ENCODE measurements at regions not wholly inside any gene's neighbourhood (a gene's known extent, or its start where the extent isn't known, plus 50 kb on each side); places are given as distances from the start of the nearest gene placed in this dataset.

DNA sequence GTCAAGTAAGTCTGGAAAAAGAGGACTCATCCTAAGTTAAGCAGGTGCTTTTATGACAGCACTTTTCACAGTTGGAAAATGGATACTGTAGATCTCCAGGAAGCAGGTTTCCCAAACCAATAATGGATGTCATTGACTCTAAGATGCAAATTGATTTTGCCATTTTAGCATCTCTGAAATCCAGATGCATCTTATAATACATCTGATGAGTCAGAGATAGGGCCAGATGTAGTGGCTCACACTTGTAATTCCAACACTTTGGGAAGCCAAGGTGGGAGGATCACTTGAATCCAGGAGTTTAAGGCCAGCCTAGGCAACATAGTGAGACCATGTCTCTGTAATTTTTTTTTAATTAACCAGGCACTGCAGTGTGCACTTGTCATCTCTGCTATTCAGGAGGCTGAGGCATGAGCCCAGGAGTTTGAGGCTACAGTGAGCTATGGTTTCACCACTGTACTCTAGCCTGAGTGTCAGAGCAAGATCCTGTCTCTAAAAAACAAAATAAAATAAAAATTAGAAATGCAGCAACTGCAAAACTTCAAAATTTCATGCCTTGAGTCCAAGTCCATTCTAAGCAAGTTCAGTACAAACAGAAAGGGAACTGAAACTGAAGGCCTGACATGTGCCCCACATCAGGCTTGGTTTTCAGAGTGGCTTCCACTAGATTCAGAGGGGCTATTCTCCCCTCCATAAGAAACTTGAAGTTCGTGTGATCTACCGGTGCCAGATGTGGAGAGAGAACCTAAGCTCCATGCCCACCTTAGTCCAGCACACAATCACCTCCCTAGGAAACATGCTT is 267.8 kb upstream of the NCKAP5 start:
- Histone ChIP-seq H3K9me3 (ENCODE audit: control insufficient read depth, low read length) (peaks cover 3% of the 10 kb centered on the region), H3K4me1 (ENCODE audit: control insufficient read depth, insufficient read depth, low read length) (no peaks in the 10 kb centered on the region), H3K9ac (ENCODE audit: low read length) (no peak overlapping the region), H3K4me3 (ENCODE audit: low read length) (no peak overlapping the region), H3K36me3 (ENCODE audit: control insufficient read depth, insufficient read depth, low read length, severe bottlenecking) (no peaks in the 10 kb centered on the region), H3K27me3 (replicated peaks; ENCODE audit: control insufficient read depth, insufficient read depth, low read length) (no peaks in the 10 kb centered on the region)
- no peak for DNase-seq (ENCODE audit: low read depth)

DNA sequence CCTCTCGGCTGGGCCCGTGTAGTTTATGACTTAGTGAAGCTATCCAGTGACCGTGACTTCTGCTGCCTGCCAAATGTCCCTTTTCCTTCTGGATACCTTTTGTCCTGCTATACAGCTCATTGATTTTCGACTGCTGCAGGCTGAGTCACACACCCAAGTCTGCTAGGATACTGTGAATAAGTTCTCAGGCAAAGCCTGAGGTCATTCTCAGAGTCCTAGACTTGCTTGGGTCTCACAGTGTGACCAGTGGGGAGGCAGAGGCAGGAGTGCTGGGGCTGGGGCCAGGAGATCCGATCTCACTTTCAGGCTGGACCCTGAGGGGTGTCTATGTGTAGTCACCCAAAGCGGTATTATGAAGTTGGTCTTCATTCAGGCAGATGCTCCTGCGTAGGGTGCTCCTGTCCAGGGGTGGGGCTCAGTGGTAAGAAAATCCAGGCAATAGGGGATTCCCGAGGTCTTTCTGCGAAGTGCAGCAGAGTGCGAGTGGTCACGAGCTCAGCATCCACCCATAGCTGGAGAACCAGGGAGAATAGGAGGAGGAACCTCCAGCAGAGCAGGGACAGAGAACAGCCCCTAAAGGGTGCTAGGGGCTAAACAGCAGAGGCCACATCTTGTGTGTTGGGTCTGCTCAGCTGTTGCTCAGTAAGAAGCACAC is 268.6 kb upstream of the NCKAP5 start:
- no peak for DNase-seq (ENCODE audit: low read depth)
- Histone ChIP-seq H3K4me3 (ENCODE audit: low read length) (no peak overlapping the region), H3K9ac (ENCODE audit: low read length) (no peak overlapping the region), H3K9me3 (ENCODE audit: control insufficient read depth, low read length) (peaks cover 3% of the 10 kb centered on the region), H3K36me3 (ENCODE audit: control insufficient read depth, insufficient read depth, low read length, severe bottlenecking) (no peaks in the 10 kb centered on the region), H3K4me1 (ENCODE audit: control insufficient read depth, insufficient read depth, low read length) (peaks cover 7% of the 10 kb centered on the region), H3K27me3 (replicated peaks; ENCODE audit: control insufficient read depth, insufficient read depth, low read length) (no peaks in the 10 kb centered on the region)

DNA sequence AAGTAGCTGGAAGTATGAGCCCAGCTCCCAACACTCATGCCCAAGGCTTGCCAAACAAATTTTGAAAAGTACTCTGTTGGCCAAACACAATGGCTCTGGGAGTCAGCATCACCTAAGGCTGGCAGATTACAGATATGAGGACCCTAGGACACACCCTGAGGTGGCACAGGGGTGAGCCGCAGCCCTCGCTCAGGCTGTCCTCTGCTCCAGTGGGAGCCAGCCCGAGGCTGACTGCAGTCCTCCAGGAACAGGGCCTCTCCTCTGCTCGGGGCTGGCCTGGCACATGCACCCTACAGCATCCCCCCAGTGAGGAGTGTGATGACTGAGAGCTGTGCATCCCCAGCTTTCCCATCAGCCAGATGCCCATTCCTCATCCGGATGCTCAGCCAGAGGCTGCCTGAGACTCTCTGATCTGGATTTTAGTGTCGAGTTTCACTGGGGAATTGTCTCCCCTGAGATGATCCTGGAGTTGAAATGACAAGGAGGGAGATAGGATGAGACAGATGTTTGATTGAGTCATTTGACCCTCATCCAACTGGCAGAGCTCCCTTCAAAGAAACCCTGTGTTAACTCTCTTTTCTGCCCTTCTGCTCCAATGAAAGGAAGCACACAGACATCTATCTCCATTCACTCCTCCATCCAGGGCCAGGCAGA is 269.3 kb upstream of the NCKAP5 start:
- no peak overlapping the region for H3K9ac ChIP-seq (ENCODE audit: low read length)
- no peak overlapping the region for H3K4me3 ChIP-seq (ENCODE audit: low read length)
- DNase-seq (ENCODE audit: low read depth) = no peak
- no peaks in the 10 kb centered on the region for H3K36me3 ChIP-seq (ENCODE audit: control insufficient read depth, insufficient read depth, low read length, severe bottlenecking)
- H3K27me3 ChIP-seq (replicated peaks; ENCODE audit: control insufficient read depth, insufficient read depth, low read length) = no peaks in the 10 kb centered on the region
- peaks cover 2% of the 10 kb centered on the region for H3K9me3 ChIP-seq (ENCODE audit: control insufficient read depth, low read length)
- peaks cover 12% of the 10 kb centered on the region for H3K4me1 ChIP-seq (ENCODE audit: control insufficient read depth, insufficient read depth, low read length)

- Histone ChIP-seq H3K4me3 (ENCODE audit: low read length) (no peak overlapping the region), H3K9me3 (ENCODE audit: control insufficient read depth, low read length) (no peaks in the 10 kb centered on the region), H3K27me3 (replicated peaks; ENCODE audit: control insufficient read depth, insufficient read depth, low read length) (no peaks in the 10 kb centered on the region), H3K36me3 (ENCODE audit: control insufficient read depth, insufficient read depth, low read length, severe bottlenecking) (no peaks in the 10 kb centered on the region), H3K4me1 (ENCODE audit: control insufficient read depth, insufficient read depth, low read length) (peaks cover 19% of the 10 kb centered on the region), H3K9ac (ENCODE audit: low read length) (no peak overlapping the region)
- no peak for DNase-seq (ENCODE audit: low read depth)
These were observed 270.5 kb upstream of the NCKAP5 start for GRCh38 chr2:133838642-133839365.

- peaks cover 19% of the 10 kb centered on the region for H3K4me1 ChIP-seq (ENCODE audit: control insufficient read depth, insufficient read depth, low read length)
- no peak overlapping the region for H3K9ac ChIP-seq (ENCODE audit: low read length)
- no peak overlapping the region for H3K4me3 ChIP-seq (ENCODE audit: low read length)
- no peaks in the 10 kb centered on the region for H3K27me3 ChIP-seq (replicated peaks; ENCODE audit: control insufficient read depth, insufficient read depth, low read length)
- no peak for DNase-seq (ENCODE audit: low read depth)
- H3K36me3 ChIP-seq (ENCODE audit: control insufficient read depth, insufficient read depth, low read length, severe bottlenecking) = no peaks in the 10 kb centered on the region
- H3K9me3 ChIP-seq (ENCODE audit: control insufficient read depth, low read length) = no peaks in the 10 kb centered on the region
These were observed 271.4 kb upstream of the NCKAP5 start for GRCh38 chr2:133839677-133840076.

DNA sequence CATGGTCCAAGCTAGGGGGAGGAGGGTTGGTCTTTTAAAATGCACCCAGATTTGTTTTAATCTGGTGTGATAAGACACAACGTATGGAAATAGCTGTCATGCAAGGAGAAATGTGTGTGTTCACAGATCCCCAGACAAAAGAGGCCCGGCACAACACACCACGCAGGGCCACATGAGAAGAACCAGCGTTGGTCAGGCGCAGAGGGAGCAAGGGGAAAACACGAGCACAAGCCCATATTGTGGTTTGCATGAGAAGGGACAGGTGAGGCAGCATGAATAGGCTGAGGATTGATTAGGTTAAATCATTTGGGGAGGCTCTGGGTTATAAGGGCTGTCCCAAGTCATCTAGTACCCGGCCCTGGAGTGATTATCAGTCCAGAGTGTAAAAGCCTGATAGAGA is 272.5 kb upstream of the NCKAP5 start:
- no peak overlapping the region for H3K9ac ChIP-seq (ENCODE audit: low read length)
- H3K4me3 ChIP-seq (ENCODE audit: low read length) = no peak overlapping the region
- H3K36me3 ChIP-seq (ENCODE audit: control insufficient read depth, insufficient read depth, low read length, severe bottlenecking) = no peaks in the 10 kb centered on the region
- no peaks in the 10 kb centered on the region for H3K27me3 ChIP-seq (replicated peaks; ENCODE audit: control insufficient read depth, insufficient read depth, low read length)
- DNase-seq (ENCODE audit: low read depth) = no peak
- H3K4me1 ChIP-seq (ENCODE audit: control insufficient read depth, insufficient read depth, low read length) = peaks cover 19% of the 10 kb centered on the region
- H3K9me3 ChIP-seq (ENCODE audit: control insufficient read depth, low read length) = no peaks in the 10 kb centered on the region

DNA sequence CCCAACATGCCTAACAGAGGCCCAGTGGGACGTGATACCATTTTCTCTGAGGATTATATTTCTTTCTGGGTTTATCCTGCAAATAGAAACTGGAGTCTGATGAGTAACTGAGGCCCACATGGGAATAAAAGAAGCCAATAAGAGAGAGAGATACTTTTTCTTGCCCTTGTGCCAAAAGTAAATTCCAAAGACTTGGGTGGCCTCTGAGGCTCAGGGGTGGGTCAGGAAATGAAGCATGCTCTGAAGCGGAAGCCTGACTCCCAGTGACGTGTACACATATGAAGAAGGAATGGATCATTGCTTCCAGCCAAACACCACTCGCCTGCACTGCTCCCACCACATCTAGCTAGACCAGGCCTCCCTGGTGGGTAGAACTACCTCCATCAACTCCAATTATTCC is 273.6 kb upstream of the NCKAP5 start:
- no peaks in the 10 kb centered on the region for H3K27me3 ChIP-seq (replicated peaks; ENCODE audit: control insufficient read depth, insufficient read depth, low read length)
- DNase-seq (ENCODE audit: low read depth) = peak; percentile 86
- H3K36me3 ChIP-seq (ENCODE audit: control insufficient read depth, insufficient read depth, low read length, severe bottlenecking) = no peaks in the 10 kb centered on the region
- peaks cover 19% of the 10 kb centered on the region for H3K4me1 ChIP-seq (ENCODE audit: control insufficient read depth, insufficient read depth, low read length)
- no peak overlapping the region for H3K9ac ChIP-seq (ENCODE audit: low read length)
- no peaks in the 10 kb centered on the region for H3K9me3 ChIP-seq (ENCODE audit: control insufficient read depth, low read length)
- H3K4me3 ChIP-seq (ENCODE audit: low read length) = peak overlapping the region; percentile 45

- no peaks in the 10 kb centered on the region for H3K36me3 ChIP-seq (ENCODE audit: control insufficient read depth, insufficient read depth, low read length, severe bottlenecking)
- no peak overlapping the region for H3K9ac ChIP-seq (ENCODE audit: low read length)
- DNase-seq (ENCODE audit: low read depth) = no peak
- H3K9me3 ChIP-seq (ENCODE audit: control insufficient read depth, low read length) = no peaks in the 10 kb centered on the region
- no peak overlapping the region for H3K4me3 ChIP-seq (ENCODE audit: low read length)
- no peaks in the 10 kb centered on the region for H3K27me3 ChIP-seq (replicated peaks; ENCODE audit: control insufficient read depth, insufficient read depth, low read length)
- peaks cover 19% of the 10 kb centered on the region for H3K4me1 ChIP-seq (ENCODE audit: control insufficient read depth, insufficient read depth, low read length)
These were observed 274.2 kb upstream of the NCKAP5 start for GRCh38 chr2:133842446-133842845.

- Histone ChIP-seq H3K27me3 (replicated peaks; ENCODE audit: control insufficient read depth, insufficient read depth, low read length) (no peaks in the 10 kb centered on the region), H3K9me3 (ENCODE audit: control insufficient read depth, low read length) (no peaks in the 10 kb centered on the region), H3K4me3 (ENCODE audit: low read length) (no peak overlapping the region), H3K36me3 (ENCODE audit: control insufficient read depth, insufficient read depth, low read length, severe bottlenecking) (no peaks in the 10 kb centered on the region), H3K4me1 (ENCODE audit: control insufficient read depth, insufficient read depth, low read length) (peaks cover 19% of the 10 kb centered on the region), H3K9ac (ENCODE audit: low read length) (no peak overlapping the region)
- peak; percentile 85 for DNase-seq (ENCODE audit: low read depth)
These were observed 274.8 kb upstream of the NCKAP5 start for GRCh38 chr2:133843091-133843490.

DNA sequence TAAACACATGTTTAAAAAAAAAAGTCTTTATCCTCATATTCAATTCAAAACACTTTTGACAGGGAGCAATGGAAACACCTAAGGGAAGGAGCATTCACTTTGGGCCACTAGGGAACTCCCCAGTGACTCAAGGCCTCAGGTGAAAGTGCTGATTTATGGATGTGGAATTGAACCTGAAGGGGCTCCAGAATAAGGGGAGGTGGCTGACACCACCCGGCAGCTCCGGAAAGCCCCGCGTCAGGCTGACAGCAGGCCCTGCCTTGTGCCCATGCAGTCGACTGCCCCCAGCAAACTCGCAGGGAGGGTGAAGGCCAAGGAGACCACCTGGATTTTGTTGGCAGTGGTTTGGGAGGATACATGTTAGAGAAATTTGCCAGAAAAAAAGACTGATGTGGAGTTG is 275.3 kb upstream of the NCKAP5 start:
- no peaks in the 10 kb centered on the region for H3K27me3 ChIP-seq (replicated peaks; ENCODE audit: control insufficient read depth, insufficient read depth, low read length)
- H3K4me1 ChIP-seq (ENCODE audit: control insufficient read depth, insufficient read depth, low read length) = peaks cover 19% of the 10 kb centered on the region
- no peak for DNase-seq (ENCODE audit: low read depth)

More for the DNA sequence above, 275.3 kb upstream of the NCKAP5 start:
- Histone ChIP-seq H3K4me3 (ENCODE audit: low read length) (no peak overlapping the region), H3K36me3 (ENCODE audit: control insufficient read depth, insufficient read depth, low read length, severe bottlenecking) (no peaks in the 10 kb centered on the region), H3K9me3 (ENCODE audit: control insufficient read depth, low read length) (no peaks in the 10 kb centered on the region), H3K9ac (ENCODE audit: low read length) (no peak overlapping the region)

All from adipocyte (in vitro differentiated cells).